ENCODE measurements at regions not wholly inside any gene's neighbourhood (a gene's known extent, or its start where the extent isn't known, plus 50 kb on each side); places are given as distances from the start of the nearest gene placed in this dataset.

- Histone ChIP-seq H3F3A (ENCODE audit: insufficient read depth, low read depth) (no peaks in the 10 kb centered on the region), H3K4me3 (no peak overlapping the region), H4K20me1 (ENCODE audit: insufficient read depth) (no peaks in the 10 kb centered on the region), H3K4me2 (no peak overlapping the region), H2AFZ (no peak overlapping the region), H3K9me3 (ENCODE audit: insufficient read depth, low read depth) (no peaks in the 10 kb centered on the region), H3K9me2 (ENCODE audit: insufficient read depth) (no peaks in the 10 kb centered on the region), H3K36me3 (ENCODE audit: low read depth) (no peaks in the 10 kb centered on the region), H3K4me1 (replicated peaks; ENCODE audit: insufficient read depth) (peaks cover 9% of the 10 kb centered on the region; the same call in 1 of the 2 replicates), H3K79me2 (ENCODE audit: low read depth) (no peaks in the 10 kb centered on the region), H3K27ac (no peak overlapping the region), H3K27me3 (ENCODE audit: insufficient read depth, low read depth) (no peaks in the 10 kb centered on the region)
- intact Hi-C loops (cut with micrococcal nuclease; ENCODE audit: unreplicated experiment), result loop anchor here (10.0 kb wide), 2 partner anchors 95 to 115 kb away; partner anchors contain the start of genes DPH5 and S1PR1
- POLR2A ChIA-PET (ENCODE audit: unreplicated experiment), result no interaction called here
- no peak for TF ChIP-seq CTCF (conservative IDR thresholded peaks at IDR 0.05)
- TF ChIP-seq EZH2 (IDR thresholded peaks at IDR 0.05; ENCODE audit: low read depth), result no peak
- CTCF ChIA-PET, result interaction anchor here (0.7 kb wide), 1 partner anchor 1848 kb away, joined by 3 read pairs; no protein-coding TSS in a partner anchor
- DNase-seq, result no peak
- BruUV-seq (replicated peaks), result no TSS peak
These were observed 96.7 kb upstream of the S1PR1 start for GRCh38 chr1:101139821-101140718.

- intact Hi-C loops (cut with micrococcal nuclease; ENCODE audit: unreplicated experiment), result loop anchor here (10.0 kb wide), 1 partner anchor 96 kb away; the partner anchor contains the start of gene S1PR1
- DNase-seq, result no peak
These were observed 97.7 kb upstream of the S1PR1 start for GRCh38 chr1:101139130-101139529.

More at GRCh38 chr1:101139130-101139529, 97.7 kb upstream of the S1PR1 start:
- Histone ChIP-seq H3K9me2 (ENCODE audit: insufficient read depth) (no peaks in the 10 kb centered on the region), H3K27me3 (ENCODE audit: insufficient read depth, low read depth) (no peaks in the 10 kb centered on the region), H3K9me3 (ENCODE audit: insufficient read depth, low read depth) (no peaks in the 10 kb centered on the region), H3K4me2 (no peak overlapping the region), H2AFZ (no peak overlapping the region), H3K4me1 (replicated peaks; ENCODE audit: insufficient read depth) (peaks cover 9% of the 10 kb centered on the region; the same call in 1 of the 2 replicates), H3K79me2 (ENCODE audit: low read depth) (no peaks in the 10 kb centered on the region), H3K4me3 (no peak overlapping the region), H3K36me3 (ENCODE audit: low read depth) (no peaks in the 10 kb centered on the region), H3F3A (ENCODE audit: insufficient read depth, low read depth) (no peaks in the 10 kb centered on the region), H4K20me1 (ENCODE audit: insufficient read depth) (no peaks in the 10 kb centered on the region), H3K27ac (no peak overlapping the region)
- ChIA-PET POLR2A (ENCODE audit: unreplicated experiment) (no interaction called here), CTCF (interaction anchor here (0.7 kb wide), 1 partner anchor 1847 kb away, joined by 3 read pairs; no protein-coding TSS in a partner anchor)
- TF ChIP-seq CTCF (conservative IDR thresholded peaks at IDR 0.05) (no peak), EZH2 (IDR thresholded peaks at IDR 0.05; ENCODE audit: low read depth) (no peak)
- no TSS peak for BruUV-seq (replicated peaks)
